ENCODE measurements at regions not wholly inside any gene's neighbourhood (a gene's known extent, or its start where the extent isn't known, plus 50 kb on each side); places are given as distances from the start of the nearest gene placed in this dataset.

GRCh38 chr21:23402929-23403520 is 2204.3 kb downstream of the MRPL39 start:
- peak; percentile 34 for TF ChIP-seq GATA2 (IDR thresholded peaks at IDR 0.05; ENCODE audit: low read depth, low read length)
- peak; percentile 81 for TF ChIP-seq GATA3 (IDR thresholded peaks at IDR 0.05; ENCODE audit: low read depth, low read length)
